ENCODE measurements at regions not wholly inside any gene's neighbourhood (a gene's known extent, or its start where the extent isn't known, plus 50 kb on each side); places are given as distances from the start of the nearest gene placed in this dataset.

DNA sequence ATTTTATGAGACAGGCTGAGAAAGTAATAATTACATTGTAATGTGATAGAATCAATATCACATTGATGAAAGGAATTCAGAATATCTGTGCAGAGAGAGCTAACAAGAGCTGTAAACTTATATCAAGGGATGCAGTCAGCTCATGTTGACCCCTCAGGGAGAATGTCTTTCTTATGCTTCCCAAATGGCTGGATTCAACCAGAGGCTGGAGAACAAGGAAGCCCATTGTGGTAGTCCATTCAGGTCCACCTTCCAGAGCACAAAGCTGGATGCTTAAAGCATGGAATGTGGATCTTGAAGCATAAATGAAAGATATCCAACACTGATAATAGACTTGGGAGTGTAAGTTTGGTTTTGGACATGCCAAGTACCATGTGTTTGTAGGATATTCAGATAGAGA is 220.0 kb downstream of the FIGN start:
- no peak for ATAC-seq

DNA sequence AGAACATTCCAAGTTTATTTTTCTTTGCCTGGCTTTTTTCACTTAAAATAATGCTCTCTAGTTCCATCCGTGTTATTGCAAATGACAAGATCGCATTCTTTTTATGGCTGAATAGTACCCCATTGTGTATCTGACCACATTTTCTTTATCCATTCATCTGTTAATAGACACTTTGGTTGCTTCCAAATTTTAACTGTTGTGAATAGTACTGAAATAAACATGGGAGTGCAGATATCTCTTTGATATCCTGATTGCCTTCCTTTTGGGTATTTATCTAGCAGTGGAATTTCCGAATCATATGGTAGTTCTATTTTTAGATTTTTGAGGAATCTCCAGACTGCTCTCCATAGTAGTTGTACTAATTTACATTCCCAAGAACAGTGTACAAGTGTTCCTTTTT is 230.5 kb downstream of the FIGN start:
- Histone ChIP-seq H3K27ac (no peak overlapping the region), H3K9me3 (no peaks in the 10 kb centered on the region), H3K4me3 (no peak overlapping the region), H3K4me1 (no peaks in the 10 kb centered on the region), H3K27me3 (no peaks in the 10 kb centered on the region), H3K36me3 (no peaks in the 10 kb centered on the region)
- TF ChIP-seq, protein P1, sequence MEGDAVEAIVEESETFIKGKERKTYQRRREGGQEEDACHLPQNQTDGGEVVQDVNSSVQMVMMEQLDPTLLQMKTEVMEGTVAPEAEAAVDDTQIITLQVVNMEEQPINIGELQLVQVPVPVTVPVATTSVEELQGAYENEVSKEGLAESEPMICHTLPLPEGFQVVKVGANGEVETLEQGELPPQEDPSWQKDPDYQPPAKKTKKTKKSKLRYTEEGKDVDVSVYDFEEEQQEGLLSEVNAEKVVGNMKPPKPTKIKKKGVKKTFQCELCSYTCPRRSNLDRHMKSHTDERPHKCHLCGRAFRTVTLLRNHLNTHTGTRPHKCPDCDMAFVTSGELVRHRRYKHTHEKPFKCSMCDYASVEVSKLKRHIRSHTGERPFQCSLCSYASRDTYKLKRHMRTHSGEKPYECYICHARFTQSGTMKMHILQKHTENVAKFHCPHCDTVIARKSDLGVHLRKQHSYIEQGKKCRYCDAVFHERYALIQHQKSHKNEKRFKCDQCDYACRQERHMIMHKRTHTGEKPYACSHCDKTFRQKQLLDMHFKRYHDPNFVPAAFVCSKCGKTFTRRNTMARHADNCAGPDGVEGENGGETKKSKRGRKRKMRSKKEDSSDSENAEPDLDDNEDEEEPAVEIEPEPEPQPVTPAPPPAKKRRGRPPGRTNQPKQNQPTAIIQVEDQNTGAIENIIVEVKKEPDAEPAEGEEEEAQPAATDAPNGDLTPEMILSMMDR (IDR thresholded peaks at IDR 0.05 in 4 of 5, conservative IDR thresholded peaks at IDR 0.05 in 1 of 5): no peak
- TF ChIP-seq POLR2A (IDR thresholded peaks at IDR 0.05): no peak
- in situ Hi-C loops (cut with MboI; ENCODE audit: low sequenced_read_pairs in 4 of 4) (no loop called here), intact Hi-C loops (cut with DNase I; ENCODE audit: low total_unique reads) (no loop called here)
- ATAC-seq: no peak
- DNase-seq: no peak

More for the DNA sequence above, 220.0 kb downstream of the FIGN start:
- no peak for DNase-seq
- Histone ChIP-seq H3K36me3 (no peaks in the 10 kb centered on the region), H3K9me3 (no peaks in the 10 kb centered on the region), H3K27ac (no peak overlapping the region), H3K27me3 (no peaks in the 10 kb centered on the region), H3K4me3 (no peak overlapping the region), H3K4me1 (no peaks in the 10 kb centered on the region)
- TF ChIP-seq, protein P1 (IDR thresholded peaks at IDR 0.05 in 4 of 5, conservative IDR thresholded peaks at IDR 0.05 in 1 of 5): no peak
- no peak for TF ChIP-seq POLR2A (IDR thresholded peaks at IDR 0.05)
- intact Hi-C loops (cut with DNase I; ENCODE audit: low total_unique reads) (no loop called here), in situ Hi-C loops (cut with MboI; ENCODE audit: low sequenced_read_pairs in 4 of 4) (no loop called here)

DNA sequence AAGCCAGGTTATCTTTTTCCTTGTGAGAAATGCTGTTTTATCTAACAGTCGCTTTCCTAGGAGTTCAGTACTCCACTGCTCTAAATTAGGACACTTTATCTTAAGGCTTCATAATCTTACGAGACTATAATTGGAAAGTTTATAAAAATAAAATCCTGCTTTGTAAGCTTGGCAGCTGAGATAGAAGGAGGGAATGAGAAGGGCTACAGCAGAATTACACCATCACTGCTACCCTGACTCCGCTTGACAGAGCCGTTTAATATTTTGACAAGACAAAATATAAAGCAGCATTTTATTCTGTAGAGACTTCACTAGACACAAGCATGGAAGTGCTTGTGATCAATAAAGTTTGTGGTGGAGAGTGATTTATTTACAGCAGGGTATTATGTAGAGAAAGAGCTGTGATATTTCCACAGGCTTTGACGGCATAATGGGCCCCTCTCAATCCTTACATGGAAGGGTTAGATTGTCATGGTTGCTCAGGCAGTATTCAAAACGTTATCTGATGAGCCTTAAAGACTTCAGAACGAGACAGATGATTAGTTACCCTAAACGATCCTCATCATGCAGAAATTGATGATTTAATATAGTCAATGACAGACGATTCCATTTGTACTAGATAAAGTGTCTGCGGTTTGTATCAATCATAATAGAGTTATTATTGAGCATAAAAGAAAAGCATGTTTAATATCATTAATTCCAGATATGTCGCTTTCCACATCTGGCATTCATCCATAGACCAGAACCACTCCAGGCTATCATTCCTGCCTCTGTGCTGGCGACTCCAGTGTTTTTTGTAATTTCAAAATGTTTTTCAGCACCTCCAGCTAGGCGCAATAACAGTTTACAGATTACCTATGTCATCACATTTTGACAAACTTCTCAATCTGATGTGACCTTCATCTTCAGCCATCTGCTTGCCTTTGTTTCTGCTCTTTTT is 242.2 kb downstream of the FIGN start:
- no peak for ATAC-seq
- intact Hi-C loops (cut with DNase I; ENCODE audit: low total_unique reads): no loop called here
- Histone ChIP-seq H3K27ac (no peak overlapping the region), H3K9me3 (no peaks in the 10 kb centered on the region), H3K36me3 (no peaks in the 10 kb centered on the region), H3K27me3 (no peaks in the 10 kb centered on the region), H3K4me1 (peaks cover 0 to 4% of the 10 kb centered on the region in 2 donors), H3K4me3 (no peak overlapping the region)
- TF ChIP-seq, protein P1 (IDR thresholded peaks at IDR 0.05 in 4 of 5, conservative IDR thresholded peaks at IDR 0.05 in 1 of 5): no peak
- no peak for TF ChIP-seq POLR2A (IDR thresholded peaks at IDR 0.05)
- DNase-seq: no peak
- in situ Hi-C loops (cut with MboI; ENCODE audit: low sequenced_read_pairs in 4 of 4): no loop called here

DNA sequence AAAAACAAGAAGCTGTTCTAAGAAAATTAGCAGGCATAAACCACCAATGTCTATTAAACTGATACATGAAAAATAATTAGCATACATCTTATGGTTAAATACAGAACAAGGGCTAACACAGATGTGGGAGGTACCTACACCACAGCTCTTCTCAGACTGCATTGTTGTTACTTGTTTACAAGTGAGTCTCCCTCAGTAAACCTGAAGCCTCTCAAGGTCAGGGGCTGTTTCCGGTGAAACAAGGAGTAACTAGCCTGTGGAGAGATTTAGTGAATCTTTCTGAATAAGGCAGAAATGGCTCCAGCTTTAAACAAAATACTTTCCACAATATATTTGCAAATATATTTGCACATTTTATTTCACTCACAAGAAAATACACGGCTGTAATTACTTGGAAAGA is 244.0 kb downstream of the FIGN start:
- intact Hi-C loops (cut with DNase I; ENCODE audit: low total_unique reads): no loop called here
- H3K36me3 ChIP-seq: no peaks in the 10 kb centered on the region
- H3K27me3 ChIP-seq: no peaks in the 10 kb centered on the region
- no peak overlapping the region for H3K27ac ChIP-seq
- peaks cover 0 to 4% of the 10 kb centered on the region in 2 donors for H3K4me1 ChIP-seq
- in situ Hi-C loops (cut with MboI; ENCODE audit: low sequenced_read_pairs in 4 of 4): no loop called here
- ATAC-seq (no peak), DNase-seq (no peak)
- TF ChIP-seq, protein P1 (IDR thresholded peaks at IDR 0.05 in 4 of 5, conservative IDR thresholded peaks at IDR 0.05 in 1 of 5): no peak
- no peak for TF ChIP-seq POLR2A (IDR thresholded peaks at IDR 0.05)
- no peaks in the 10 kb centered on the region for H3K9me3 ChIP-seq
- no peak overlapping the region for H3K4me3 ChIP-seq
